ENCODE measurements at regions not wholly inside any gene's neighbourhood (a gene's known extent, or its start where the extent isn't known, plus 50 kb on each side); places are given as distances from the start of the nearest gene placed in this dataset.

GRCh38 chr11:95515371-95515770, 274.2 kb downstream of the FAM76B start:
- TF ChIP-seq CTCF (conservative IDR thresholded peaks at IDR 0.05; ENCODE audit: low read depth, low read length) (no peak), ELK1 (IDR thresholded peaks at IDR 0.05; ENCODE audit: borderline replicate concordance, low read depth, low read length) (no peak), POLR2A (IDR thresholded peaks at IDR 0.05; ENCODE audit: low read depth, low read length) (no peak), SMC3 (IDR thresholded peaks at IDR 0.05; ENCODE audit: low read depth, low read length) (no peak), BHLHE40 (IDR thresholded peaks at IDR 0.05; ENCODE audit: low read depth, low read length) (no peak), RAD21 (IDR thresholded peaks at IDR 0.05; ENCODE audit: low read length) (no peak)

All from IMR-90 (cell line).